Activated naive CD4-positive, alpha-beta T cell treated with anti-CD3 and anti-CD28 coated beads for 36 hours (primary cell): ENCODE measurements at regions not wholly inside any gene's neighbourhood (a gene's known extent, or its start where the extent isn't known, plus 50 kb on each side); places are given as distances from the start of the nearest gene placed in this dataset.

Experiments used
- CTCF ChIA-PET: fragments of 350-600 bp; sonication (Branson Sonifier 250); formaldehyde crosslinking; loops from one replicate; lab custom pipeline; 2021; ENCODE audit warnings: antibody characterized with exemption; lab: Charles Lee
- DNase-seq: peaks from one replicate; pipeline ENCODE4 v3.0.0-alpha.2; 2020
- H3K27ac Mint-ChIP-seq: one replicate; pipeline ENCODE4 v1.8.0; 2021; ENCODE audit warnings: mild to moderate bottlenecking, mixed read lengths
- H3K27me3 Mint-ChIP-seq: one replicate; pipeline ENCODE4 v1.8.0; 2021; ENCODE audit warnings: low read depth, mixed read lengths
- H3K36me3 Mint-ChIP-seq: one replicate; pipeline ENCODE4 v1.8.0; 2021; ENCODE audit warnings: low read depth, mixed read lengths
- H3K4me1 Mint-ChIP-seq: one replicate; pipeline ENCODE4 v1.8.0; 2021; ENCODE audit warnings: low read depth, mixed read lengths
- H3K4me3 Mint-ChIP-seq: one replicate; pipeline ENCODE4 v1.8.0; 2021; ENCODE audit warnings: mild to moderate bottlenecking, moderate library complexity, mixed read lengths
- H3K9me3 Mint-ChIP-seq: one replicate; pipeline ENCODE4 v1.8.0; 2021; ENCODE audit warnings: mixed read lengths
- intact Hi-C: fragments of 100-400 bp; cut with micrococcal nuclease; formaldehyde crosslinking; loops from one replicate; pipeline ENCODE4 v1.15.1; 2023

DNA sequence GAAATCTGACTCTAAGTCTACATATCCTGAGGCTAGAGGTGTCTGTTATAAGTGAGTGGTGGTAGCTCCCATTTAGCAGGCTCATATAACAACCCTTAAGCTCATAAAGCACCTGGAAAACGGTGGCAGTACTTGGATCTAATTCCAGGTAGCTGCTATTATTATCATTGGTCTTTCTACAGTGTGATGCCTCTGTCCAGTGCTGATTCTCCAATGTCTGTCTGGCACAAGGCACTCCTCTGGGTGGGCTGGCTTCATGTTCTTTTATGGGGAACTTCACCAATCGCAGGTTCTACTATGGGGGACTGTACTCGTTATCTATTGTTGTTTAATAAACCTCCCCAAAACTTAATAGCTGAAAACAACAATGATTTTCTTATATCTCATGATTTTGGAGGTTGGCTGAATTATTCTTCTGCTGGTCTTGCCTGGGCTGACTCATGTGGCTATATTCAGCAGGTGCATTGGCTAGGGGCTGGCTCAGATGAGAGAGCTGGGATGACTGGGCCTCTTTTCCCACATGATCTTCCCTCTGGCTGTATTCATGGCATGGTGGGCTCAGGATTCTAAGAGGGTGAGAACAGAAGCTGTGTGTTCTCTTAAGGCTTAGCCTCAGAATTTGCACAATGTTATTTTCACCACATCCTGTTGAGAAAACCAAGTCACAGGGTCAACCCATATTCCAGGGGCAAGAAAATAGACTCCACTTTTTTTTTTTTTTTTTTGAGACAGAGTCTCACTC, 93.0 kb upstream of the PCGF5 start:
- Mint-ChIP-seq H3K27ac (no peak overlapping the region), H3K4me3 (no peak overlapping the region), H3K36me3 (no peaks in the 10 kb centered on the region), H3K4me1 (no peaks in the 10 kb centered on the region), H3K27me3 (no peaks in the 10 kb centered on the region), H3K9me3 (no peaks in the 10 kb centered on the region)
- intact Hi-C loops, result no loop called here
- DNase-seq, result no peak
- CTCF ChIA-PET, result interaction anchor here (1.0 to 1.6 kb wide), 2 partner anchors 76 to 122 kb away, joined by 3 to 4 read pairs; no protein-coding TSS in a partner anchor

DNA sequence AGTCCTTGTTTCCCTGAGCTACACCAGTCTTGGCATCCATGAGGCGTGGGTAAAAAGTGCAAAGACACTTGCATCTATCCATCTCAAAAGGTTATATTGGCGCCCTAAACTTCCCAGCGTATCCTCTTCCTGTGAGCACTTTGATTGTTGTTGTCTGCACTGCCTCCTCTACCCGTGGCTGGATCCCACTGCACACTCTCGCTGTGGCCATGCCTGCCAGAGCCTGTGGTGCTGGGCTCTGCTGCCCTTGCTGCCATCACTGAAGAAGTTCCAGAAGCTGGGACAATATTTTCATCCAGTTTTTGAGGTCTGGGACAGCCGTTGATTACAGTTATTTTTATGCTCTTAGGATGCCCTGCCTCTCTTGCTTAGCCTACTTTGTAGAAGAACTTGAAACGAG, 85.3 kb upstream of the PCGF5 start:
- no peaks in the 10 kb centered on the region for H3K9me3 Mint-ChIP-seq
- no peak overlapping the region for H3K4me3 Mint-ChIP-seq
- intact Hi-C loops, result no loop called here
- H3K27ac Mint-ChIP-seq, result no peak overlapping the region
- no peaks in the 10 kb centered on the region for H3K36me3 Mint-ChIP-seq
- H3K27me3 Mint-ChIP-seq, result no peaks in the 10 kb centered on the region
- CTCF ChIA-PET, result no interaction called here
- no peaks in the 10 kb centered on the region for H3K4me1 Mint-ChIP-seq
- DNase-seq, result no peak

DNA sequence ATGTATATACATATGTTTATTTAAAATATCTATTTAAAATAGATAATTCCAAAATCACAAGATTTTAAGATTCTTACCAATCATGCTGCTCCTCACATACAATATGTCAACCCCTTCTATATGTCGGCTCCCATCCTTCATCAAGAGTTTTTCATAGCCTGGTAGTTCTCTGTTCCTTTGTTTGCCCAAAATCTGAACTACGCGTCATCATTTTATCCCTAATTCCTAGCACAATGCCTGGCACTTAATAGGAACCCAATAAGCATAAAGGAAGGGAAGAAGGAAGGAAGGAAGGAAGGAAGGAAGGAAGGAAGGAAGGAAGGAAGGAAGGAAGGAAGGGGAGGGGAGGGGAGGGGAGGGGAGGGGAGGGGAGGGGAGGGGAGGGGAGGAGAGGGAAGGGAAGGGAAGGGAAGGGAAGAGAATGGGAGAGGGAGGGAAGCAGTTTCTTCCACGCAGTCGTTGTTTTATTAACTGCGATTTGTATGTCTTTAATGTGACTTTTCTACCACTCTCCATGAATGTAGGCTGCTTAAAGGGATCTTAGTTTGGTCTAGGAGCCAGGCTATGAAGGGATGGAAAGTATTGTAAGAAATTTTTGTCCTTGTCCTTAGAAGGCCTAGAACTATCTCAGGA, 83.3 kb upstream of the PCGF5 start:
- Mint-ChIP-seq H3K4me1 (peaks cover 9% of the 10 kb centered on the region), H3K27me3 (no peaks in the 10 kb centered on the region), H3K36me3 (no peaks in the 10 kb centered on the region), H3K27ac (no peak overlapping the region), H3K4me3 (no peak overlapping the region), H3K9me3 (no peaks in the 10 kb centered on the region)
- CTCF ChIA-PET, result no interaction called here
- intact Hi-C loops, result no loop called here
- DNase-seq, result no peak

DNA sequence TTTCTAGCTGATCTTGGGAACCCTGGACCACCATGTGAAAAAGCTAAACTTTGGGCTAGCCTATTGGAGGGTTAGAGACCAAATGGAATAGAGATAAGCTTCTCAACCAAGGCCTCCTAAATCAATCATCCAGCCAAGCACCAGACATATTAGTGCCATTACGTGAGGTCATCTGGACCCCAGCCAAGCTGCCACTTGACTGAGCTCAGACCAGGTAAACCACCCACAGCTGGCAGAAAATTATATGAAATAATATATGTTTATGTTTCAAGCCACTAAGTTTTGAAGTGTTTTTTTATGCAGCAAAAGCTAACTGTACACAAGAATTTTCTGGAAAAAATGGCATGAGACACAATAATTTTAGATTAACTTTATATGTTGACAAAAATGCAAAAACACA, 82.6 kb upstream of the PCGF5 start:
- peaks cover 9% of the 10 kb centered on the region for H3K4me1 Mint-ChIP-seq
- CTCF ChIA-PET, result no interaction called here
- H3K27ac Mint-ChIP-seq, result no peak overlapping the region
- no peaks in the 10 kb centered on the region for H3K27me3 Mint-ChIP-seq
- H3K4me3 Mint-ChIP-seq, result no peak overlapping the region
- no peaks in the 10 kb centered on the region for H3K9me3 Mint-ChIP-seq
- H3K36me3 Mint-ChIP-seq, result no peaks in the 10 kb centered on the region
- DNase-seq, result no peak
- intact Hi-C loops, result no loop called here

DNA sequence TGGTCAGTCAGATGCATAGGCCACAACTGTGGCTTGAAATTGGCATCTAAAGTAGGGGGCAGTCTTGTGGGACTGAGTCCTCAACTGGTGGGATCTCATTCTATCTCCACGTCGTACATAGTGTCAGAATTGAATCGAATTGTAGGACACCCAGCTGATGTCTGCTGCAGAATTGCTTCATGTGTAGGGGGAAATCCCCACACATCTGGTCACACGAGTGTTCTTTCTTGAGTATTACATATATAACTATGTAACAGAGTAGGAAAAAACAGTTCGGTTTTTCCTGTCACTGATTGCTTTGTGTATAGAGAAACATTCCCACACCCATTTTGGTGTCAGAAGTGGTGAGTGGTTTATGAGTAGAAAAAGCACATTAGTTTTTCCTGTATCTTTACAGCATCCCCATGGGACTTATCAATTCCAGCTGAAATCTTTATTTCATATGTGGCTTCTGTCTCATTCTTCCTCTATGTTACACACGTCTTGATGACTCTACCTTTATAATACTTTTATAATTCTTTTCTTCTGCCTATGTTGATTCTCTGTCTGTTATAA, 79.4 kb upstream of the PCGF5 start:
- Mint-ChIP-seq H3K27ac (no peak overlapping the region), H3K9me3 (no peaks in the 10 kb centered on the region), H3K4me3 (no peak overlapping the region), H3K27me3 (peaks cover 10% of the 10 kb centered on the region), H3K4me1 (peaks cover 9% of the 10 kb centered on the region), H3K36me3 (no peaks in the 10 kb centered on the region)
- no peak for DNase-seq
- intact Hi-C loops, result no loop called here
- CTCF ChIA-PET, result no interaction called here

DNA sequence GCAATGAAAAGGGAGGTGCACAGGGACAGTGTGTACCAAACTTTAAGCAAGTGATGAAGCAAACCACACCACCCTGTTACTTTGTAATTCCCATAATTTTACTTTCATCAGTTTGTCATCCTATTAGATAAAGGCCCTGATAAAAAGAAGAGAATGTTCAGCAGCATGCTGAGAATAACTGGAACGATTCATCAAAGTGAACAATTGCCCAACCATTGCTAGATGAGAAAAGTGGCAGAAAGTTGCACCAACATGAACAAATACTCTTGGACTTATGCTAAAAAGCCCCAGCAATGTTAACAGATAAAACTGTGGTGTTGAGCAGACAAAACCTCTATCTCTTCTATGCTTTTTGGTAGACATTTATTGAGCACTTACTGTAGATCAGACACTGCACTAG, 75.5 kb upstream of the PCGF5 start:
- Mint-ChIP-seq H3K4me3 (no peak overlapping the region), H3K36me3 (no peaks in the 10 kb centered on the region), H3K27ac (no peak overlapping the region), H3K9me3 (no peaks in the 10 kb centered on the region), H3K27me3 (peaks cover 16% of the 10 kb centered on the region), H3K4me1 (peaks cover 9% of the 10 kb centered on the region)
- intact Hi-C loops, result no loop called here
- DNase-seq, result no peak
- CTCF ChIA-PET, result no interaction called here

DNA sequence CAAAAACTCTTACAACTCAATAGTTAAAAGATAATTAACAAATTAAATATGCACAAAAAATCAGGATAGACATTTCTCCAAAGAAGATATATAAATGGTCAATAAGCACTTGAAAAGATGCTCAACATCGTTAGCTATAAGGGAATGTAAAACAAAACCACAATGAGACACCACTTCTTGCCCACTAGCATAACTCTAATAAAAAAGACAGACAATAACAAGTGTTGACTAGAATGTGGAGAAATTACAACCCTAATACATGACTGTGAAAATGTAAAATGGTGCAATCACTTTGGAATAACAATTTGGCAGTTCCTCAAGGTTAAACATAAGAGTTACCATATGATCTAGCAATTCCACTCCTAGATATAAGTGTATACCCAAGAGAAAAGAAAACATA, 74.3 kb upstream of the PCGF5 start:
- peaks cover 16% of the 10 kb centered on the region for H3K27me3 Mint-ChIP-seq
- intact Hi-C loops, result no loop called here
- H3K4me1 Mint-ChIP-seq, result peaks cover 5% of the 10 kb centered on the region
- H3K36me3 Mint-ChIP-seq, result no peaks in the 10 kb centered on the region
- no peak overlapping the region for H3K27ac Mint-ChIP-seq
- H3K4me3 Mint-ChIP-seq, result no peak overlapping the region
- CTCF ChIA-PET, result no interaction called here
- DNase-seq, result no peak
- H3K9me3 Mint-ChIP-seq, result no peaks in the 10 kb centered on the region

DNA sequence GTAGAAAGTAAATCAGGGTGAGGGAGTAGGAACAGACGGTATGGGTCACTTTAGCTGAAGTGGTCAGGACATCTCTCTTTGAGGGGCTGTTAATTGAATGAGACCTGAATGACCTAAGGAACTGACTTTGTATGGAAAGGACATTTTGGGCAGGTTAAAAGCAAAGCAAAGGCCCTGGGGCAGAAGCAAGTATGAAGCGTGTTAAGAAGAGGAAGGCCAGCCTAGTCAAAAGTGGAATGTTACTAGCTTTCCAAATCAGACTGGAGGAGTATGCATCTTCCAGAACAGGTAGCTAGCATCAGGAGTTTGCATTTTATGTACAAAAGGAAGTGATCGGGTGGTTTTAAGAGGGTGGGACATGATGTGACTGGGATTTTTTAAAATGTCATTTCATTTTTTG, 70.9 kb upstream of the PCGF5 start:
- Mint-ChIP-seq H3K4me1 (no peaks in the 10 kb centered on the region), H3K27ac (no peak overlapping the region), H3K27me3 (peaks cover 9% of the 10 kb centered on the region), H3K36me3 (no peaks in the 10 kb centered on the region), H3K9me3 (no peaks in the 10 kb centered on the region), H3K4me3 (no peak overlapping the region)
- DNase-seq, result no peak
- intact Hi-C loops, result no loop called here
- CTCF ChIA-PET, result no interaction called here

DNA sequence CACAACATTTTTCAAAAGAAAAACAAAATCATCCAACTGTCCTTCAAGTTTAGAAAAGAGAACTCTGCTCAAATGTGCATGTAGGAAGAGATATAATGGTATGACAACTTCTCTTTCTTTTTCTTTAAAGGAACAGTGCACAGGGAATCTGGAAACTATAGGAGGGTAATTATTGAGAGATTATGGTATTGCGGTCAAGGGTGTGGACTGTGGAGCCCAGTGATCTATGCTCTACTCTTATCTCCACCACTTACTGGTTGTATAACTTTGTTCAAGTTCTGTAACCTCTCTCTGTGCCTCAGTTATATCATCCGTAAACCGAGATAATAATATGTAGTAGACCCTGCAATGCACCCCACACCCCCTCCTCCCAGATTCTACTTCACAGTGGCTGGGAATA, 69.8 kb upstream of the PCGF5 start:
- intact Hi-C loops, result no loop called here
- H3K4me1 Mint-ChIP-seq, result no peaks in the 10 kb centered on the region
- CTCF ChIA-PET, result no interaction called here
- H3K27me3 Mint-ChIP-seq, result peaks cover 6% of the 10 kb centered on the region
- H3K9me3 Mint-ChIP-seq, result no peaks in the 10 kb centered on the region
- DNase-seq, result no peak
- no peaks in the 10 kb centered on the region for H3K36me3 Mint-ChIP-seq
- no peak overlapping the region for H3K4me3 Mint-ChIP-seq
- no peak overlapping the region for H3K27ac Mint-ChIP-seq

DNA sequence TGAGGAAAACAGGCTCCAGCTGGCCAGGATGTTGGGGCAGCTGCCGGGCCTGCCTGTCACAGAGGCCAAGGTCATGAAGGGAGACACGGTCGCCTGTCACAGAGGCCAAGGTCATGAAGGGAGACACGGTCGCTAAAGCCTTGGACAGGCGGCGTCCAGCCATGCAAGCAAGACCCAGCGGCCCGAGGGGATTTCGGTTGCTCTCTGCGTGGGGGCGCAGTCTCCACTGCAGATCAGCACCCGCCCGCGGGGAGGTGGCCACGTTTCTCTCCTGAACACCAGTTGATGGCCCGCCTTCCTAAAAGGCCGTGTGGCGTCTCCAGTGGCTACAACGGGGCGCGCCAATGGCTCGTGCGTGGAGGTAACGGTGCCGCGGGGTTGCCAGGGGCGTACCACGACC, 67.0 kb upstream of the PCGF5 start:
- no peaks in the 10 kb centered on the region for H3K4me1 Mint-ChIP-seq
- H3K27me3 Mint-ChIP-seq, result no peaks in the 10 kb centered on the region
- H3K27ac Mint-ChIP-seq, result no peak overlapping the region
- no peaks in the 10 kb centered on the region for H3K36me3 Mint-ChIP-seq
- CTCF ChIA-PET, result no interaction called here
- DNase-seq, result no peak
- intact Hi-C loops, result no loop called here
- no peak overlapping the region for H3K4me3 Mint-ChIP-seq
- no peaks in the 10 kb centered on the region for H3K9me3 Mint-ChIP-seq

DNA sequence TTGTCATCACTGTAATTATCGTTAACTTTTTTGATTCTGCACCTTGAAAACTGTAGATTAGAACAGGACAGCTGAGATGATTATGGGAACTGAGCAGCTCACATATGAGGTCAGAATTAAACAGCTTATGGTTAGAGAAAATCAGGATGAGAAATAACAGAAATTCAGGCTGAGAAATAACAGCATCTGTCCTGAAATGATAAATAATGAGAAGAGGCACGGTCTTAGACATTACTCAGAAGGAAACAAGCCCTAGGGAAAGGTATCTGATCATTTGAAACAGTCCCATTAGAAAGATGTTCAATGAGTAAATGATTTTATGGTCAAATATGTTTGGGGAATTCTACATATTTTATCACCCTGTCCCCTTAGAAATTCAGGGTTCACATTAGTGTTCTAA, 65.6 kb upstream of the PCGF5 start:
- Mint-ChIP-seq H3K9me3 (no peaks in the 10 kb centered on the region), H3K27ac (no peak overlapping the region), H3K36me3 (no peaks in the 10 kb centered on the region), H3K4me1 (peaks cover 1% of the 10 kb centered on the region), H3K4me3 (no peak overlapping the region), H3K27me3 (no peaks in the 10 kb centered on the region)
- CTCF ChIA-PET, result no interaction called here
- intact Hi-C loops, result no loop called here
- no peak for DNase-seq

DNA sequence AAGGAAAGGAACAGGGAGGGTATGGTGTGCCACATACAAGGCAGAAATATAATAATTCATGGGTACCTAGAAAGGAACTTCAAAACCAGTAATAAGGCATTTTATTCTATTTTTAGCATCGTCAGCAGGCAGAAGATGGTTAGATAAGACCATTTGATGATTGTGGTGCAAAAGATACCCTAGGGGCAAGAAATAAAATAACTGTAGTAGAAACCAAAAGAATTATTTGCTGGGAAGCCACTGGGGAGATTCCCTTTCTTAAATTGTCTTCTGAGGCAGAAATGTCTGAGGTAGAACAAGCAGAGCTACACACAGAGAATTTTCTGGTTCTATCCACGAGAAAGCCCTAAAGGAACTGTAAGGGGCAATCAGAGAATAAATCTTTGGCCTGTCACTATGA, 64.3 kb upstream of the PCGF5 start:
- Mint-ChIP-seq H3K9me3 (no peaks in the 10 kb centered on the region), H3K4me1 (peaks cover 1% of the 10 kb centered on the region), H3K27ac (no peak overlapping the region), H3K27me3 (no peaks in the 10 kb centered on the region), H3K4me3 (no peak overlapping the region), H3K36me3 (no peaks in the 10 kb centered on the region)
- intact Hi-C loops, result no loop called here
- CTCF ChIA-PET, result interaction anchor here (1.3 kb wide), 1 partner anchor 149 kb away, joined by 4 read pairs; no protein-coding TSS in a partner anchor
- DNase-seq, result no peak

DNA sequence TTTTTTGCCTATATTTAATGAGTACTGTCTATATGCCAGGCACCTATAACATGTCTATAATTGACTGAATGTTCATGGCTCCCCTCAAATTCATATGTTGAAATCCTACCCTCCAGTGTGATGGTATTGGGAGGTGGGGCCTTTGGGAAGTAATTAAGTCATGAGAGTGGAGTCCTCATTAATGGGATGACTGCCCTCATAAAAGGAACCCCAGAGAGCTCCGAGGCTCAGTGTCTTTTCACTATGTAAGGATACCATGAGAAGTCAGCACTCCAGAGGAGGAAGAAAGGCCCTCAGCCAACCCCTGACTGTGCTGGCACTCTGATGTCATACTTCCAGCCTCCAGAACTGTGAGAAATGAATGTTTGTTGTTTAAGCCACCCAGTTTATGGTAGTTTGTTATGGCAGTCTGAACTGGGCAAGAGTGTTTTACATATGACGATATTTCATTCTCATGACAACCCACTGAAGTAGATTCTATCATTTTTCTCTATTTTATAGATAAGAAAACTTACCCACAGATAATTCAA, 61.1 kb upstream of the PCGF5 start:
- no peaks in the 10 kb centered on the region for H3K27me3 Mint-ChIP-seq
- H3K4me3 Mint-ChIP-seq, result no peak overlapping the region
- DNase-seq, result no peak
- H3K9me3 Mint-ChIP-seq, result no peaks in the 10 kb centered on the region
- no peaks in the 10 kb centered on the region for H3K36me3 Mint-ChIP-seq
- peaks cover 13% of the 10 kb centered on the region for H3K4me1 Mint-ChIP-seq
- CTCF ChIA-PET, result interaction anchor here (0.8 kb wide), 1 partner anchor 92 kb away, joined by 3 read pairs; no protein-coding TSS in a partner anchor
- H3K27ac Mint-ChIP-seq, result no peak overlapping the region
- intact Hi-C loops, result no loop called here
